Stimulated activated CD4-positive, alpha-beta T cell treated with anti-CD3 and anti-CD28 coated beads, TNF-alpha, amount 100 ng/mL, for 4 hours (primary cell): ENCODE measurements at regions not wholly inside any gene's neighbourhood (a gene's known extent, or its start where the extent isn't known, plus 50 kb on each side); places are given as distances from the start of the nearest gene placed in this dataset.

ENCODE experiments used
- DNase-seq, 3 experiments: peaks; one replicate each; pipeline ENCODE4 v3.0.0-alpha.2; 2020; ENCODE audit warnings: low read depth in 3 of 3

GRCh38 chr13:48181482-48182145, 51.4 kb upstream of the ITM2B start:
- DNase-seq = no peak

GRCh38 chr13:48178126-48178525, 54.9 kb upstream of the ITM2B start:
- DNase-seq = no peak

DNA sequence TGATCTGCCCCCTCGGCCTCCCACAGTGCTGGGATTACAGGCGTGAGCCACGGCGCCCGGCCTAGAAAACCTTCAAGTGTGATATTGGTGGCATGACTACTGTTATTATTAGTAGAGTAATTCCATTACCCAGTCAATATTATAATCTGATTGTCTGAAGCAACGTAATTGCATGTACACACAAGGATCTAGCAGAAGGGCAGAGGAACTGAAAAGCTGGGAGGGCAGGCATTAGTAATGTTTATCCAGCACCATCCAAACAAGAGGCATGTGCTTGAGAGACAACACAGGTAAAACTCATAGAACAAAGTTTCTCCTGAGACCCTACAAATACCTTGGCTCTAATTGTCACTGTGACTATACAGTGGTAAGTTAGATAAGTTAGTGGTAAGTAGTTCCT, 56.2 kb upstream of the ITM2B start:
- DNase-seq = no peak

DNA sequence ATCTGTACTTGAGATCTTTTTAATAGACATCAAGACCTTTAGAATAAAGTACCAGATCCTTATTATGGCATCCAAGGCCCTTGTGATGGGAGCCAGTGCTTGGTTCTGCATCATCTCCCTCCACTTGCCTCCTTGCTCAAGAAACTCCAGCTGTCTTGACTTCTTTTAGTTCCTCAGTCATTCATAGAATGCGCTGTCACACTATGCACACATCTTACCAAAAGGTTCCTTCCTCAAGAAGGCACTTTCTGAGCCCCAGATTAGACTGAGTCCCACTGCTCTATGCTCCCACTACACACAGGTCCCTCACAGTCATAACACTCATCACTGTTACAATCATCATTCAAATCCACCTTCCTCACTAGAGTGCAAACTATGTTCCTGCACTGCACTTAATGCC, 57.8 kb upstream of the ITM2B start:
- DNase-seq = no peak

DNA sequence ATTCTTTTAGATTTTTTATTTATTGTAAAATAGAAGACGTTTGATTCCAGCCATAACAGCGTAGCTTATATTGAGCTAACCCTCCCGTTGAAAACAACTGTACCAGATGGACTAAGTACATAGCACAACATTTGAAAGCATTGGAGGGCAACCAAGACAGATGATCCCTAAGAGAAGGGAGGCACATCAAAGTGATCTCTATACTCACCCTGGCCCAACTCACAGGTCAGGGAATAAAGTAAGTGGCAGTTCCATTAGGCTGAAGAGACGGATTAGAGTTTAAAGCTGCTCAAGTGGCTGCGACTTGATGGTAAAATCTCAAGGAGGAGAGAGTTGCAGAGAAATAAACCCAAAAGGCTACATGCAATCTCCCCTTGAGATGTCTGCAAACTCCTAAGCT, 65.1 kb upstream of the ITM2B start:
- DNase-seq = no peak

GRCh38 chr13:48165727-48166126, 67.3 kb upstream of the ITM2B start:
- DNase-seq = no peak

DNA sequence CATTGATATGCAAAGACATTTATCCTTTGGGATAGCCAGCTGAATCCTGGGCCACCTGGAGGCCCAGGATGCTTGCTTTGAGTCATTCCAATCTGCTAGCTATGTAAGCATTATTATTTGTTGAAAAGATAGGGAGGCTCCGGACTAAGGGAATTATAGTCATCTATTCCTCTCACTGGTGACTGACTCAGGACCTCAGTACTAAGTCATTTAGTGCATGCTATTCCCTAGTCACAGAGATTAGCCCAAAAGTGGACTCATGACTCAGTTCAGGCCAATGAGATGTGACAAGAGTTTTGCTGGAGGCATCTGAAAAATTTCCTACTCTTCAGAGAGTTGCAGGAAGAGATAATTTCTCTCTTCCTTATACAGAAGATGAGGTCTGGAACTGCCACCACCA, 67.9 kb upstream of the ITM2B start:
- DNase-seq = no peak

DNA sequence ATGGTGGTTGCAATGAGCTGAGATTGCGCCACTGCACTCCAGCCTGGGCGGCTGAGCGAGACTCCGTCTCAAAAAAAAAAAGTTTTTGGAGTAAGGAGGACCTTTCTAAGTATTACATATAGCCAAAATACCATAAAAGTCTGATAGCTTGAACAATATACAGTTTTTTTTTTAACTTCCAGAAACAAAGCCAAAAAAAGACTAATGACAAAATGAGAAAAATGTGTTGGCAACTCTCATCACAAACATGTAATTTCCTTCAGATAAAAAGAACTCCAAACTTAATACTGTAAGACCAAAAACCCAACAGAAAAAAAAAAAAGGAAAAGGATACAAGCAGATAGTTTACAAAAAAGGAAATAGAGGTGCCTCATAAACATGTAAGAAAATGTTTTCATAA, 68.2 kb upstream of the MED4 start:
- no peak for DNase-seq

DNA sequence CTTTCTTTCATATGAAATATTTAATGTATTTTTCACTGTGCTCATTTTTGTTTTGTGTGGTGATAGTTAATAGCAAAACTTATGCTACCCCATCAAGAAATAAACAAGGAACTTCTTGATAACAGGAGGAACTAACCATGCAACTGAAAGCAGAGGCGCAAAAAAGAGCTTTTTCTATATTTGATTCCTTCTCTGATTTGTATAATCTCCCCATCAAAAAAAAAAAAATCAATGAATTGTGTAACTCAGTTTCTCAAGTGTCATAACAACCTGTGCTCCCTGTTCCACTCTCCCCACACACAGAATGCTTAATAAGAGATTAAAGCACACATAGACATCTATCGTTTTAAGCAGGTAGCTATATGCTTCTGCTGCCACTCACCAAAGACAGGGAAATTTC, 67.3 kb upstream of the MED4 start:
- DNase-seq = no peak

GRCh38 chr13:48161530-48162179, 66.8 kb upstream of the MED4 start:
- no peak for DNase-seq

GRCh38 chr13:48160606-48161278, 65.8 kb upstream of the MED4 start:
- DNase-seq = no peak

DNA sequence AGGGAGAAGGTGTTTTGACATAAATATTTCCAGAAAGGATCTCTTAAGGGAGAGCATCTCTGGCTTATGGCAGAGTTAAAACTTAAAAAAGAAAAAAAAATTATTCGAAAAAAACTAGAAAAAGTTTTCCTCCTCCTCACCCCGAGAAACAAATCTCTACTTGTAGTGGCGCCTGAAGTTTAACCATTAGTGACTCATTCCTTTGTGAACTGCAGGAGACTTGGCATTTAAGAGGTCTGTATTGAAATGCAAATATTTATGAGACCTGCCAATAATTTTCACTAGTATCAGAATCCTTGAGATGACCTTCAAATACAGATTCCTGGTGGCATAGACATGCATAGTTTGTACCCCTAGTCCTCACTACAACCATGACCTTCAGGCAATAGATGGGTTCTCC, 64.9 kb upstream of the MED4 start:
- DNase-seq = no peak

DNA sequence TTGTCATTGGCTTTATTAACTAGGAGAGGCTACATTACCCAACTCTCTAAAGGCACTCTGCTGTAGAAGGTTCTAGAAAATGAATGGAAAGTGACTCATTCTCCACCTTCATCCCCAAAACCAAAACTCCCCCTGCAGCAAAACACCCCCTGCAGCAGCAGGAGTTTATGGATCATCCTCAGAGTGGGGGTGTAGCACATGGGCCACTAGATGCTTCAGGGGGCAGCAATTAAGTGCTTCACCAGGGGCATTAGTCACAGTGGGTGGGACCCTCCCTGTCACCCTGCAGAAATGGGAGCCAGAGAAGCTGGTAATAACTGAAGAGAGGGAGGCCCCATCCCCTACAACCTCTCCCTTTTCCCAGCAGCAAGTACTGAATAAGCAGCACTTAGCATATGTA, 64.5 kb upstream of the MED4 start:
- DNase-seq = no peak

- DNase-seq = no peak
These were observed 64.0 kb upstream of the MED4 start for GRCh38 chr13:48158915-48159314.

GRCh38 chr13:48158290-48158689, 63.4 kb upstream of the MED4 start:
- DNase-seq = no peak

DNA sequence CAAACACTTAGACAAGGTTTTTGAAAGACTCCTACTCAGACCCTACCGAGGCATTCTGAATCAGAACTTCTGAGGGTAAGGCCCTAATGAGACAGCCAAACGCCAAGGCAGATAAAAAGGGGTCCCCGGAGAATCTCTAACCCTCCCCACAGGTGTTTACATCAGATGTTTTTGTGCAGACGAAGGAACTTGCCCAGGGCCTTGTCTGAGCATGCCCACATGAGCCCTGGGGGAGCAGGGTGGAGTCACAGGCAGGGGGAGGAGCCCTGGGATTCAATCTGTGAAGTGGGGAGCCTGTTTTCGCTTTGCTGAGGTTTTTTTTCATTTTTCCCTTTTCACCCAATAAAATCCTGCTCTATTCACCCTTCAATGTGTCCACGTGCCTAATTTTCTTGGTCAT, 61.6 kb upstream of the MED4 start:
- DNase-seq = peak; percentile 21 to 59 (median 50)

DNA sequence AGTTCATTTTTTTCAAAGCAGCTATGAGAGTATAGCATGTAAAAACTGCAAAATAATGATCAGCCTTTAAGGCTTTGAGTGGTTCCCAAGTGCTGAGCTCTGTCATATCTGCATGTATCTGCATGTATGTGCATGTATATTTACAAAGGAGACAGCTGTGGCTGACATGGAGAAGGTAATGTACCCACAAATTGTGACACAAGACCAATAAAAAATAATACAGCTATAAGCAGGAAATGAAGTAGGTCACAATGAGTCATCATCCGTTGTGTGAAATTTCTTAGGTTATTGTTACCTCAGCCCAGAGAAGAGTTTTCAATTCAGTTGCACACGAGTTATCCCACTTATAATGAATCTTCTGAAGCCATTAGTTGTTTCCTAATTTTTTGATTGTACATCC, 60.9 kb upstream of the MED4 start:
- no peak for DNase-seq

- DNase-seq = no peak
These were observed 59.8 kb upstream of the MED4 start for GRCh38 chr13:48154671-48155070.

- DNase-seq = no peak
These were observed 58.3 kb upstream of the MED4 start for GRCh38 chr13:48153186-48153585.

GRCh38 chr13:48151363-48152161, 56.7 kb upstream of the MED4 start:
- no peak for DNase-seq

GRCh38 chr13:48148454-48148853, 53.5 kb upstream of the MED4 start:
- DNase-seq = no peak

GRCh38 chr13:48146636-48147035, 51.7 kb upstream of the MED4 start:
- DNase-seq = no peak

DNA sequence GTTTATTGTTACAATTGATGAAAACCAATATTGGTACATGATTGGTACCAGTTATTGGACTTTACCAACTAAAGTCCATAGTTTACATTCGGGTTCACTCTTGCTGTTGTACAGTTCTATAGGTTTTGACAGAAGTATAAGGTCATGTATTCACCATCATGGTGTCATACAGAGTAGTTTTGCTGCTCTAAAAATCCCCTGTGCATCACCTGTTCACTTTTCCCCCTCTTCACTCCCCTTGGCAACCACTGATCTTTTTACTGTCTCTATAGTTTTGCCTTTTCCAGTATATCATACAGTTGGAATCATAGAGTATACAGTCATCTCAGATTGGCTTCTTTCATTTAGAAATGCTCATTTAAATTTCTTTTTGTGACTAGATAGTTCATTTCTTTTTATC, 51.2 kb upstream of the MED4 start:
- DNase-seq = no peak
